ENCODE measurements at regions not wholly inside any gene's neighbourhood (a gene's known extent, or its start where the extent isn't known, plus 50 kb on each side); places are given as distances from the start of the nearest gene placed in this dataset.
A peak's percentile ranks its signal among the peaks of the same experiment; 100 is the strongest.
"Not testable (repeated sequence)": the region's sequence is repeated elsewhere in the genome, so short reads cannot be mapped to it uniquely, and the experiment has no call there.

GRCh38 chr15:22257047-22258008 lies 177.0 kb downstream of the OR4M2 start:
- H3K9me3 Mint-ChIP-seq = no peaks in the 10 kb centered on the region
- CTCF ChIA-PET = no interaction called here
- Histone ChIP-seq H3K4me1 (ENCODE audit: insufficient read depth, low read length) (peaks cover 53% of the 10 kb centered on the region), H3K27ac (ENCODE audit: low read depth in 1 of 2, low read length in 2 of 2) (no peak overlapping the region), H3K36me3 (ENCODE audit: insufficient read depth, low read length) (no peaks in the 10 kb centered on the region), H3K4me3 (ENCODE audit: low read length) (no peak overlapping the region), H3K9me3 (ENCODE audit: control insufficient read depth in 1 of 2, insufficient read depth in 1 of 2, low read length in 2 of 2) (peaks cover 0 to 13% of the 10 kb centered on the region in 2 experiments), H3K27me3 (ENCODE audit: control insufficient read depth in 1 of 2, insufficient read depth in 2 of 2, low read length in 2 of 2) (peaks cover 16 to 21% of the 10 kb centered on the region in 2 experiments)
- no peak for TF ChIP-seq CTCF (IDR thresholded peaks at IDR 0.05)
- POLR2A ChIA-PET = no interaction called here
- DNase-seq = peak in 1 of 14 experiments; percentile 60
- H3K36me3 Mint-ChIP-seq (ENCODE audit: low read depth) = no peaks in the 10 kb centered on the region
- peaks cover 45% of the 10 kb centered on the region for H3K4me1 Mint-ChIP-seq (ENCODE audit: low read depth)
- H3K27ac Mint-ChIP-seq = no peak overlapping the region
- H3K27me3 Mint-ChIP-seq = peaks cover 66% of the 10 kb centered on the region
- intact Hi-C loops (cut with DNase I, micrococcal nuclease) = loop anchor here in 1 of 2 experiments (2.0 kb wide), 1 partner anchor 13 kb away; no protein-coding TSS in a partner anchor
- ATAC-seq (ENCODE audit: poor library complexity) = no peak
- H3K4me3 Mint-ChIP-seq = peak overlapping the region; percentile 26

- peaks cover 19 to 21% of the 10 kb centered on the region in 2 experiments for H3K27me3 ChIP-seq (ENCODE audit: control insufficient read depth in 1 of 2, insufficient read depth in 2 of 2, low read length in 2 of 2)
- H3K4me1 Mint-ChIP-seq (ENCODE audit: low read depth) = peaks cover 45% of the 10 kb centered on the region
- TF ChIP-seq CTCF (IDR thresholded peaks at IDR 0.05) = no peak
- no peak overlapping the region for H3K27ac Mint-ChIP-seq
- intact Hi-C loops (cut with DNase I, micrococcal nuclease) = no loop called here
- ChIA-PET POLR2A (interaction anchor here (0.9 kb wide), 1 partner anchor 14 kb away, joined by 3 read pairs; no protein-coding TSS in a partner anchor), CTCF (no interaction called here)
- no peak overlapping the region for H3K4me3 ChIP-seq (ENCODE audit: low read length)
- H3K4me3 Mint-ChIP-seq = no peak overlapping the region
- no peaks in the 10 kb centered on the region for H3K36me3 Mint-ChIP-seq (ENCODE audit: low read depth)
- H3K27me3 Mint-ChIP-seq = peaks cover 65% of the 10 kb centered on the region
- no peak for DNase-seq
- no peak for ATAC-seq (ENCODE audit: poor library complexity)
- H3K36me3 ChIP-seq (ENCODE audit: insufficient read depth, low read length) = no peaks in the 10 kb centered on the region
- H3K27ac ChIP-seq (ENCODE audit: low read depth in 1 of 2, low read length in 2 of 2) = no peak overlapping the region
- peaks cover 0 to 13% of the 10 kb centered on the region in 2 experiments for H3K9me3 ChIP-seq (ENCODE audit: control insufficient read depth in 1 of 2, insufficient read depth in 1 of 2, low read length in 2 of 2)
- peaks cover 55% of the 10 kb centered on the region for H3K4me1 ChIP-seq (ENCODE audit: insufficient read depth, low read length)
- H3K9me3 Mint-ChIP-seq = no peaks in the 10 kb centered on the region
These were observed 177.7 kb downstream of the OR4M2 start for GRCh38 chr15:22258009-22258397.

GRCh38 chr15:22258398-22259150 lies 178.2 kb downstream of the OR4M2 start:
- Mint-ChIP-seq H3K4me1 (ENCODE audit: low read depth) (peaks cover 45% of the 10 kb centered on the region), H3K9me3 (no peaks in the 10 kb centered on the region), H3K36me3 (ENCODE audit: low read depth) (no peaks in the 10 kb centered on the region), H3K27me3 (peaks cover 60% of the 10 kb centered on the region), H3K27ac (no peak overlapping the region), H3K4me3 (peak overlapping the region; percentile 25)
- no peaks in the 10 kb centered on the region for H3K36me3 ChIP-seq (ENCODE audit: insufficient read depth, low read length)
- peak in 1 of 14 experiments; percentile 62 for DNase-seq
- ChIA-PET POLR2A (interaction anchor here (0.9 kb wide), 1 partner anchor 15 kb away, joined by 3 read pairs; no protein-coding TSS in a partner anchor), CTCF (no interaction called here)
- TF ChIP-seq CTCF (IDR thresholded peaks at IDR 0.05) = no peak
- intact Hi-C loops (cut with DNase I, micrococcal nuclease) = no loop called here
- H3K4me3 ChIP-seq (ENCODE audit: low read length) = no peak overlapping the region
- H3K4me1 ChIP-seq (ENCODE audit: insufficient read depth, low read length) = peaks cover 53% of the 10 kb centered on the region
- peaks cover 19 to 21% of the 10 kb centered on the region in 2 experiments for H3K27me3 ChIP-seq (ENCODE audit: control insufficient read depth in 1 of 2, insufficient read depth in 2 of 2, low read length in 2 of 2)
- no peak overlapping the region for H3K27ac ChIP-seq (ENCODE audit: low read depth in 1 of 2, low read length in 2 of 2)
- ATAC-seq (ENCODE audit: poor library complexity) = no peak
- peaks cover 0 to 13% of the 10 kb centered on the region in 2 experiments for H3K9me3 ChIP-seq (ENCODE audit: control insufficient read depth in 1 of 2, insufficient read depth in 1 of 2, low read length in 2 of 2)

GRCh38 chr15:22259151-22259750 lies 178.9 kb downstream of the OR4M2 start:
- intact Hi-C loops (cut with DNase I, micrococcal nuclease); ATAC-seq (ENCODE audit: poor library complexity); H3K36me3 ChIP-seq (ENCODE audit: insufficient read depth, low read length); DNase-seq; H3K27ac ChIP-seq (ENCODE audit: low read depth in 1 of 2, low read length in 2 of 2); H3K9me3 Mint-ChIP-seq; H3K4me3 ChIP-seq (ENCODE audit: low read length); CTCF ChIA-PET; H3K27ac Mint-ChIP-seq; H3K36me3 Mint-ChIP-seq (ENCODE audit: low read depth): not testable (repeated sequence)
- peaks cover 16 to 17% of the 10 kb centered on the region in 2 experiments for H3K27me3 ChIP-seq (ENCODE audit: control insufficient read depth in 1 of 2, insufficient read depth in 2 of 2, low read length in 2 of 2)
- H3K9me3 ChIP-seq (ENCODE audit: control insufficient read depth in 1 of 2, insufficient read depth in 1 of 2, low read length in 2 of 2) = peaks cover 0 to 13% of the 10 kb centered on the region in 2 experiments
- POLR2A ChIA-PET = interaction anchor here (0.9 to 1.6 kb wide), 3 partner anchors 16 to 1903 kb away, joined by 3 to 4 read pairs (median 3); no protein-coding TSS in a partner anchor
- Mint-ChIP-seq H3K4me3 (peak overlapping the region; percentile 3), H3K4me1 (ENCODE audit: low read depth) (peaks cover 38% of the 10 kb centered on the region), H3K27me3 (peaks cover 53% of the 10 kb centered on the region)
- H3K4me1 ChIP-seq (ENCODE audit: insufficient read depth, low read length) = peaks cover 51% of the 10 kb centered on the region
